ENCODE measurements at regions not wholly inside any gene's neighbourhood (a gene's known extent, or its start where the extent isn't known, plus 50 kb on each side); places are given as distances from the start of the nearest gene placed in this dataset.

- 67 to 75% methylated on average over 1 of the region's 1 CpG for WGBS, 2 donors
- no peak for DNase-seq
- H3K4me1 ChIP-seq, result no peaks in the 10 kb centered on the region
- no peak overlapping the region for H3K27ac ChIP-seq
- no peaks in the 10 kb centered on the region for H3K9me3 ChIP-seq
- TF ChIP-seq POLR2A (IDR thresholded peaks at IDR 0.05) (no peak), CTCF (IDR thresholded peaks at IDR 0.05) (no peak)
- no peak overlapping the region for H3K4me3 ChIP-seq
- H3K36me3 ChIP-seq, result no peaks in the 10 kb centered on the region
- intact Hi-C loops (cut with DNase I), result no loop called here
- no peaks in the 10 kb centered on the region for H3K27me3 ChIP-seq
Measured at GRCh38 chr4:23697001-23697528, 192.8 kb downstream of the PPARGC1A start.

GRCh38 chr4:23686169-23686897, 203.5 kb downstream of the PPARGC1A start:
- Histone ChIP-seq H3K9me3 (peaks cover 0 to 6% (median 0%) of the 10 kb centered on the region in 3 donors), H3K27ac (no peak overlapping the region), H3K36me3 (no peaks in the 10 kb centered on the region), H3K27me3 (no peaks in the 10 kb centered on the region), H3K4me1 (no peaks in the 10 kb centered on the region), H3K4me3 (no peak overlapping the region)
- no peak for TF ChIP-seq POLR2A (IDR thresholded peaks at IDR 0.05)
- TF ChIP-seq CTCF (IDR thresholded peaks at IDR 0.05), result no peak
- WGBS, 2 donors, result 83 to 95% methylated on average over 3 of the region's 3 CpGs
- intact Hi-C loops (cut with DNase I), result no loop called here
- DNase-seq, result no peak

GRCh38 chr4:23685471-23685870, 204.4 kb downstream of the PPARGC1A start:
- DNase-seq, result no peak
- intact Hi-C loops (cut with DNase I), result no loop called here
- TF ChIP-seq CTCF (IDR thresholded peaks at IDR 0.05), result no peak
- no peak for TF ChIP-seq POLR2A (IDR thresholded peaks at IDR 0.05)
- no peaks in the 10 kb centered on the region for H3K27me3 ChIP-seq
- peaks cover 0 to 6% (median 0%) of the 10 kb centered on the region in 3 donors for H3K9me3 ChIP-seq
- H3K27ac ChIP-seq, result no peak overlapping the region
- no peaks in the 10 kb centered on the region for H3K36me3 ChIP-seq
- no peaks in the 10 kb centered on the region for H3K4me1 ChIP-seq
- H3K4me3 ChIP-seq, result no peak overlapping the region
- 74 to 79% methylated on average over 4 of the region's 4 CpGs for WGBS, 2 donors

- whole genome bisulfite sequencing, 2 donors, result 43 to 58% methylated on average over 2 of the region's 2 CpGs
- no peak for TF ChIP-seq POLR2A (IDR thresholded peaks at IDR 0.05)
- TF ChIP-seq CTCF (IDR thresholded peaks at IDR 0.05), result no peak
- intact Hi-C loops (cut with DNase I), result no loop called here
- Histone ChIP-seq H3K9me3 (no peaks in the 10 kb centered on the region), H3K4me1 (no peaks in the 10 kb centered on the region), H3K36me3 (no peaks in the 10 kb centered on the region), H3K4me3 (no peak overlapping the region), H3K27ac (no peak overlapping the region), H3K27me3 (no peaks in the 10 kb centered on the region)
- no peak for DNase-seq
Measured at GRCh38 chr4:23680671-23681518, 209.0 kb downstream of the PPARGC1A start.

GRCh38 chr4:23674694-23675093, 215.2 kb downstream of the PPARGC1A start:
- TF ChIP-seq POLR2A (IDR thresholded peaks at IDR 0.05) (no peak), CTCF (IDR thresholded peaks at IDR 0.05) (no peak)
- Histone ChIP-seq H3K36me3 (no peaks in the 10 kb centered on the region), H3K9me3 (no peaks in the 10 kb centered on the region), H3K4me1 (no peaks in the 10 kb centered on the region), H3K27ac (no peak overlapping the region), H3K4me3 (no peak overlapping the region), H3K27me3 (no peaks in the 10 kb centered on the region)
- no peak for DNase-seq
- WGBS, 2 donors, result 64 to 66% methylated on average over 1 of the region's 1 CpG
- intact Hi-C loops (cut with DNase I), result no loop called here
